GM13977 (cell line): ENCODE measurements at regions not wholly inside any gene's neighbourhood (a gene's known extent, or its start where the extent isn't known, plus 50 kb on each side); places are given as distances from the start of the nearest gene placed in this dataset.

Experiments used
- DNase-seq: peaks from one replicate; pipeline ENCODE4 v3.0.0; 2012; ENCODE audit warnings: low spot score
- in situ Hi-C: fragments of 300-500 bp; cut with MboI; formaldehyde crosslinking; loops from one replicate; pipeline ENCODE4 v1.12.0; 2022; ENCODE audit warnings: low sequenced_read_pairs, low pct_unique_long_range_greater_than_20kb, mixed read lengths, inconsistent platforms; ENCODE audit not compliant: unreplicated experiment
- TF ChIP-seq, protein P1 (sequence below): IDR thresholded peaks from 2 replicates; pipeline ENCODE4 v1.5.1; 2012; ENCODE audit warnings: mild to moderate bottlenecking, control low read depth; ENCODE audit not compliant: insufficient read depth; ENCODE audit errors: extremely low read depth, missing control alignments

GRCh38 chr12:113645183-113645582, 173.5 kb upstream of the LHX5 start:
- in situ Hi-C loops = no loop called here
- TF ChIP-seq, protein P1, sequence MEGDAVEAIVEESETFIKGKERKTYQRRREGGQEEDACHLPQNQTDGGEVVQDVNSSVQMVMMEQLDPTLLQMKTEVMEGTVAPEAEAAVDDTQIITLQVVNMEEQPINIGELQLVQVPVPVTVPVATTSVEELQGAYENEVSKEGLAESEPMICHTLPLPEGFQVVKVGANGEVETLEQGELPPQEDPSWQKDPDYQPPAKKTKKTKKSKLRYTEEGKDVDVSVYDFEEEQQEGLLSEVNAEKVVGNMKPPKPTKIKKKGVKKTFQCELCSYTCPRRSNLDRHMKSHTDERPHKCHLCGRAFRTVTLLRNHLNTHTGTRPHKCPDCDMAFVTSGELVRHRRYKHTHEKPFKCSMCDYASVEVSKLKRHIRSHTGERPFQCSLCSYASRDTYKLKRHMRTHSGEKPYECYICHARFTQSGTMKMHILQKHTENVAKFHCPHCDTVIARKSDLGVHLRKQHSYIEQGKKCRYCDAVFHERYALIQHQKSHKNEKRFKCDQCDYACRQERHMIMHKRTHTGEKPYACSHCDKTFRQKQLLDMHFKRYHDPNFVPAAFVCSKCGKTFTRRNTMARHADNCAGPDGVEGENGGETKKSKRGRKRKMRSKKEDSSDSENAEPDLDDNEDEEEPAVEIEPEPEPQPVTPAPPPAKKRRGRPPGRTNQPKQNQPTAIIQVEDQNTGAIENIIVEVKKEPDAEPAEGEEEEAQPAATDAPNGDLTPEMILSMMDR = no peak
- no peak for DNase-seq

DNA sequence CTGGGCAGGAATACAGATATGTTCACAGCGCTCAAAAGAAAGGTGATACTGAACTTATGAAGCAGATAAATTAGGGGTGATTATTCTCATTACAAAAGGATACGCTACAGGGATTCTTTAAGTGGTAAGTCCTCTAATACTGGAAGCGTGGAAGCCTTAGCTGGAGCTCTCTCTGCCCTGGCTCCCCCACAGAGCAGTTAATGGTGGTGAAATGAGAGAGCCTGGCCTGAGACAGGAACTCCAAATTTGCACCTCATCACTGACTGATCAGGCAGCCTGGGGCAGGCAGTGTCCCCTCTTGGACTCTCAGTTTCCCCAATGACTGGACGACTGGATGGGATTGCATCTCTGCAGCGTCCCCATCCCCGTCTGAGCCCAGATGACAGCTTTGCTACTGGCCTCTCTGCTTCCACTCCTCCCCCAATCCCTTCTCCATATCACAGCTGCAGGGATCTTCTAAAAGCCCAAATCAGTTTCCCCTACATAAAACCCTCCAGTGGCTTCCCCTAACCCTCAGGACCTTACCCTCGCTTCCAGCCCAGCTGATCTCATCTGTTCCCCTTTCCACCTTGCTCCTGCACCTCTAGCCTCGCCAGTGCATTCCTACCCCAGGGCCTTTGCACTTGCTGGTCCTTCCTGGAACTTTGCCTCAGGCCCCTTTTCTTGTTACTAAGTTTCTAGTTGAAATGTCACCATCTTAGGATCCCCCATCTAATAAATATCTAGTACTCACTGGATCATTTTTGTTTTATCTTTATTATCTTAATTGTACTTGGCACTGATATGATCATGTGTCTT, 171.7 kb upstream of the LHX5 start:
- no peak for DNase-seq
- in situ Hi-C loops = no loop called here
- TF ChIP-seq, protein P1 = no peak

DNA sequence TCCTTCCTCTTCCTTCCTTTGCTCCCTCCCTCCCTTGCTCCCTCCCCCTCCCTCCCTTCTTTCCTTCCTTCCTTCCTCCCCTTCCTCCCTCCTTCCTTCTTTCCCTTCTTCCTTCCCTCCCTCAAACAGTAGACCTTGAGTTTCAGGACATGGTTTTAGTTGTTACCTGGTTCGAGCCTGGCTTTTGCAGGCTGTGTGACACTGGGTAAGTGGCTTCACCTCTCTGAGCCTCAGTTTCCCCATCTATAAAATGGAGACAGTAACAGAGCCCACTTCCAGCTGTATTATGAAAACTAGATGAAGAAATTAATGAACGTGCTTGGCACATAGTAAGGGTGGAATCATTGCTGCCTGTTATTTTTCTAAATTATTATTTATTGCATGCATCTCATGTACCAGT, 171.0 kb upstream of the LHX5 start:
- TF ChIP-seq, protein P1 = no peak
- DNase-seq = no peak
- in situ Hi-C loops = no loop called here

- TF ChIP-seq, protein P1 = no peak
- no peak for DNase-seq
- in situ Hi-C loops = no loop called here
Observed at GRCh38 chr12:113642216-113642615, 170.5 kb upstream of the LHX5 start.

- TF ChIP-seq, protein P1 = no peak
- DNase-seq = no peak
- in situ Hi-C loops = no loop called here
Observed at GRCh38 chr12:113641426-113642030, 169.9 kb upstream of the LHX5 start.

GRCh38 chr12:113640837-113641236, 169.2 kb upstream of the LHX5 start:
- TF ChIP-seq, protein P1 = no peak
- no peak for DNase-seq
- in situ Hi-C loops = no loop called here
